ENCODE measurements at regions not wholly inside any gene's neighbourhood (a gene's known extent, or its start where the extent isn't known, plus 50 kb on each side); places are given as distances from the start of the nearest gene placed in this dataset.
"Not testable (repeated sequence)": the region's sequence is repeated elsewhere in the genome, so short reads cannot be mapped to it uniquely, and the experiment has no call there.

- not testable (repeated sequence) for TF ChIP-seq POLR2A, CTCF, EP300 (IDR thresholded peaks at IDR 0.05)
Observed at GRCh38 chr20:53663521-53663920, 69.9 kb upstream of the ZNF217 start.
